ENCODE measurements at regions not wholly inside any gene's neighbourhood (a gene's known extent, or its start where the extent isn't known, plus 50 kb on each side); places are given as distances from the start of the nearest gene placed in this dataset.

DNA sequence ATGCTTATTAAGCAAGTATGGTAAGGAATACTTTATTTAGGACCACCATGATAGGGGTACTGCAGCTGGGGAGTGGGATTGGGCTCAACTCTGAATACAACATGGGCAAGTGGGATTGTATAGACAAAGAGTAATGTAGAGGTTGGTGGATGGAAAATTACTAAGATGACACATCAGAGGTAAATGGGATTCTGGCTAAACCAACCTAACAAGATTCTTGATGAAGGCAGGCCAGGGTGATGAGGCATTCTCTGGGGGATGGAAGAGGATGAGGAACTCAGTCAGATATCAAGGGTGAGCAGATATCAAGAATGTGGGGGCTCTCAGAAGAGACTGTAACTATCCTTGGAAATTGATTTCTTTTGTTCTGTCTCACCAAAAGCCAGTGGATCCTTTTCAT lies 107.2 kb downstream of the NMUR2 start:
- TF ChIP-seq EP300 (IDR thresholded peaks at IDR 0.05): no peak
- TF ChIP-seq, protein P1, sequence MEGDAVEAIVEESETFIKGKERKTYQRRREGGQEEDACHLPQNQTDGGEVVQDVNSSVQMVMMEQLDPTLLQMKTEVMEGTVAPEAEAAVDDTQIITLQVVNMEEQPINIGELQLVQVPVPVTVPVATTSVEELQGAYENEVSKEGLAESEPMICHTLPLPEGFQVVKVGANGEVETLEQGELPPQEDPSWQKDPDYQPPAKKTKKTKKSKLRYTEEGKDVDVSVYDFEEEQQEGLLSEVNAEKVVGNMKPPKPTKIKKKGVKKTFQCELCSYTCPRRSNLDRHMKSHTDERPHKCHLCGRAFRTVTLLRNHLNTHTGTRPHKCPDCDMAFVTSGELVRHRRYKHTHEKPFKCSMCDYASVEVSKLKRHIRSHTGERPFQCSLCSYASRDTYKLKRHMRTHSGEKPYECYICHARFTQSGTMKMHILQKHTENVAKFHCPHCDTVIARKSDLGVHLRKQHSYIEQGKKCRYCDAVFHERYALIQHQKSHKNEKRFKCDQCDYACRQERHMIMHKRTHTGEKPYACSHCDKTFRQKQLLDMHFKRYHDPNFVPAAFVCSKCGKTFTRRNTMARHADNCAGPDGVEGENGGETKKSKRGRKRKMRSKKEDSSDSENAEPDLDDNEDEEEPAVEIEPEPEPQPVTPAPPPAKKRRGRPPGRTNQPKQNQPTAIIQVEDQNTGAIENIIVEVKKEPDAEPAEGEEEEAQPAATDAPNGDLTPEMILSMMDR (IDR thresholded peaks at IDR 0.05): no peak

Measured in gastroesophageal sphincter (tissue), 3 donors.